Liver (tissue), 8 donors: ENCODE measurements at regions not wholly inside any gene's neighbourhood (a gene's known extent, or its start where the extent isn't known, plus 50 kb on each side); places are given as distances from the start of the nearest gene placed in this dataset.

Experiments used
- DNase-seq: peaks from one replicate; pipeline ENCODE4 v3.0.0-alpha.2; 2017; ENCODE audit warnings: low spot score
- H3K27ac ChIP-seq, 2 donors: one replicate each; pipeline ENCODE4 v1.7.0; 2013; ENCODE audit warnings: inconsistent platforms in 2 of 2, low read length in 2 of 2, control low read depth in 1 of 2, low read depth in 1 of 2, mild to moderate bottlenecking in 1 of 2
- H3K27me3 ChIP-seq, 4 donors: one replicate each; pipeline versions ENCODE4 v1.6.1 to v1.7.0; 2013; ENCODE audit warnings: low read length in 3 of 4, inconsistent platforms in 1 of 4, mild to moderate bottlenecking in 1 of 4, moderate library complexity in 1 of 4; ENCODE audit not compliant: control insufficient read depth in 4 of 4, insufficient read depth in 4 of 4
- H3K36me3 ChIP-seq, 4 donors: one replicate each; pipeline versions ENCODE4 v1.6.1 to v1.7.0; 2013; ENCODE audit warnings: low read length in 3 of 4, mild to moderate bottlenecking in 3 of 4, low read depth in 1 of 4, moderate library complexity in 1 of 4; ENCODE audit not compliant: control insufficient read depth in 4 of 4, insufficient read depth in 3 of 4
- H3K4me1 ChIP-seq, 4 donors: one replicate each; pipeline versions ENCODE4 v1.6.1 to v1.7.0; 2013; ENCODE audit warnings: low read length in 3 of 4, mild to moderate bottlenecking in 3 of 4, moderate library complexity in 1 of 4; ENCODE audit not compliant: control insufficient read depth in 4 of 4, insufficient read depth in 4 of 4
- H3K4me3 ChIP-seq, 3 donors: one replicate each; pipeline versions ENCODE4 v1.6.1 to v1.7.0; 2013; ENCODE audit warnings: low read length in 3 of 3, control low read depth in 1 of 3, low read depth in 1 of 3, mild to moderate bottlenecking in 1 of 3
- H3K9ac ChIP-seq, 2 donors: one replicate each; pipeline ENCODE4 v1.7.0; 2013; ENCODE audit warnings: low read length in 2 of 2, mild to moderate bottlenecking in 2 of 2, moderate library complexity in 2 of 2, control low read depth in 1 of 2, low read depth in 1 of 2
- H3K9me3 ChIP-seq, 4 donors: one replicate each; pipeline versions ENCODE4 v1.6.1 to v1.7.0; 2013; ENCODE audit warnings: low read length in 3 of 4; ENCODE audit not compliant: control insufficient read depth in 4 of 4
- ATF3 ChIP-seq: IDR thresholded peaks from 2 replicates; pipeline ENCODE4 v1.6.1; 2016; ENCODE audit warnings: antibody characterized with exemption
- CTCF ChIP-seq: fragments of 150-350 bp; IDR thresholded peaks from 2 replicates; pipeline ENCODE4 v1.5.1; 2017; ENCODE audit warnings: improper control_type of control experiment, low read depth, low read length; ENCODE audit not compliant: missing input control
- FOXA2 ChIP-seq: IDR thresholded peaks from 2 replicates; pipeline ENCODE4 v1.6.1; 2016; ENCODE audit warnings: antibody characterized with exemption
- GABPA ChIP-seq, 2 donors: IDR thresholded peaks in 1 of 2; conservative IDR thresholded peaks in 1 of 2; 2 replicates each; pipeline ENCODE4 v1.6.1; 2016; ENCODE audit warnings: antibody characterized with exemption in 2 of 2, mild to moderate bottlenecking in 1 of 2, moderate library complexity in 1 of 2
- HNF4A ChIP-seq, 2 donors: conservative IDR thresholded peaks; 2 replicates each; pipeline ENCODE4 v1.6.1; 2016; ENCODE audit warnings: antibody characterized with exemption in 2 of 2, mild to moderate bottlenecking in 2 of 2
- HNF4G ChIP-seq: IDR thresholded peaks from 2 replicates; pipeline ENCODE4 v1.6.1; 2016; ENCODE audit warnings: antibody characterized with exemption
- JUND ChIP-seq, 2 donors: IDR thresholded peaks; 2 replicates each; pipeline ENCODE4 v1.6.1; 2016; ENCODE audit warnings: antibody characterized with exemption in 2 of 2
- NR2F2 ChIP-seq: IDR thresholded peaks from 2 replicates; pipeline ENCODE4 v1.6.1; 2016; ENCODE audit warnings: antibody characterized with exemption
- RAD21 ChIP-seq, 2 donors: IDR thresholded peaks; 2 replicates each; pipeline ENCODE4 v1.6.1; 2016; ENCODE audit warnings: antibody characterized with exemption in 2 of 2, mild to moderate bottlenecking in 2 of 2
- RXRA ChIP-seq, 2 donors: IDR thresholded peaks; 2 replicates each; pipeline ENCODE4 v1.6.1; 2017 to 2018; ENCODE audit warnings: antibody characterized with exemption in 2 of 2, mild to moderate bottlenecking in 1 of 2
- SP1 ChIP-seq: IDR thresholded peaks from 2 replicates; pipeline ENCODE4 v1.6.1; 2018; ENCODE audit warnings: antibody characterized with exemption, mild to moderate bottlenecking
- WGBS: extraction: QIAGEN DNeasy Blood & Tissue Kit; methylation state at CpG from one replicate; pipeline ENCODE4 v1.1.7; 2013; 5-methylcytosine and 5-hydroxymethylcytosine counted together
- TF ChIP-seq, protein P1 (sequence below): IDR thresholded peaks from 2 replicates; pipeline ENCODE4 v1.6.1; 2016; ENCODE audit warnings: antibody characterized with exemption
- TF ChIP-seq, protein P2 (sequence below): IDR thresholded peaks from 2 replicates; pipeline ENCODE4 v1.6.1; 2016; ENCODE audit warnings: antibody characterized with exemption
- donor health status: healthy.
- donor health status: healthy.
- donor health status: healthy.
- donor health status: healthy.
- donor health status: healthy.

- TF ChIP-seq CTCF (no peak), GABPA (IDR thresholded peaks at IDR 0.05 in 1 of 2, conservative IDR thresholded peaks at IDR 0.05 in 1 of 2) (no peak)
- TF ChIP-seq, protein P1, sequence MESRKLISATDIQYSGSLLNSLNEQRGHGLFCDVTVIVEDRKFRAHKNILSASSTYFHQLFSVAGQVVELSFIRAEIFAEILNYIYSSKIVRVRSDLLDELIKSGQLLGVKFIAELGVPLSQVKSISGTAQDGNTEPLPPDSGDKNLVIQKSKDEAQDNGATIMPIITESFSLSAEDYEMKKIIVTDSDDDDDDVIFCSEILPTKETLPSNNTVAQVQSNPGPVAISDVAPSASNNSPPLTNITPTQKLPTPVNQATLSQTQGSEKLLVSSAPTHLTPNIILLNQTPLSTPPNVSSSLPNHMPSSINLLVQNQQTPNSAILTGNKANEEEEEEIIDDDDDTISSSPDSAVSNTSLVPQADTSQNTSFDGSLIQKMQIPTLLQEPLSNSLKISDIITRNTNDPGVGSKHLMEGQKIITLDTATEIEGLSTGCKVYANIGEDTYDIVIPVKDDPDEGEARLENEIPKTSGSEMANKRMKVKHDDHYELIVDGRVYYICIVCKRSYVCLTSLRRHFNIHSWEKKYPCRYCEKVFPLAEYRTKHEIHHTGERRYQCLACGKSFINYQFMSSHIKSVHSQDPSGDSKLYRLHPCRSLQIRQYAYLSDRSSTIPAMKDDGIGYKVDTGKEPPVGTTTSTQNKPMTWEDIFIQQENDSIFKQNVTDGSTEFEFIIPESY = no peak
- TF ChIP-seq, protein P2, sequence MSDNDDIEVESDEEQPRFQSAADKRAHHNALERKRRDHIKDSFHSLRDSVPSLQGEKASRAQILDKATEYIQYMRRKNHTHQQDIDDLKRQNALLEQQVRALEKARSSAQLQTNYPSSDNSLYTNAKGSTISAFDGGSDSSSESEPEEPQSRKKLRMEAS = no peak
Observed at GRCh38 chr5:112025757-112026156, 268.8 kb upstream of the NREP start (continued).

DNA sequence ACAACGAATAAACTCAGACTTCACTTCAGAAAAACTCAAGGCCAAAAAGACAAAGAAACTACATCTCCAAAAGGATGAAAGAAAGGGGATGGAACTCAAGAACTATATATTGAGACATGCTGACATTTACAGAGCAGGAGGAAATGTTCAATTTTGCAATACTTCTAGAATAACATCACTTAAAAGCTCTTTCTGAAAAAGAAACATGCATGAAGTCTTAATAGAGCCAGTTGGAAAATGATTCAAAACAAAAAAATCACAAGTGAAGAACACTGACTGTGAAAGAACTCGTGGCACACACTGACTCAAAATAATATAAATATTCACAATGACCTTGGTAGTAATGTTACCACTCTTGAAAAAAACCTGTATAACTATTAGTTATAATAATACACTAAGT, 267.8 kb upstream of the NREP start:
- Histone ChIP-seq H3K27me3 (no peaks in the 10 kb centered on the region), H3K9ac (no peak overlapping the region), H3K27ac (no peak overlapping the region), H3K36me3 (no peaks in the 10 kb centered on the region), H3K9me3 (no peaks in the 10 kb centered on the region), H3K4me3 (no peak overlapping the region), H3K4me1 (no peaks in the 10 kb centered on the region)
- no peak for TF ChIP-seq HNF4G
- TF ChIP-seq ATF3 = no peak
- no peak for TF ChIP-seq JUND (IDR thresholded peaks at IDR 0.05)
- TF ChIP-seq HNF4A (conservative IDR thresholded peaks at IDR 0.05) = no peak
- no peak for TF ChIP-seq NR2F2
- 81% methylated on average over 2 of the region's 2 CpGs for WGBS
- DNase-seq = no peak

GRCh38 chr5:112024221-112024620, 267.2 kb upstream of the NREP start:
- no peak for DNase-seq
- TF ChIP-seq RAD21 (IDR thresholded peaks at IDR 0.05) = no peak
- TF ChIP-seq GABPA (IDR thresholded peaks at IDR 0.05 in 1 of 2, conservative IDR thresholded peaks at IDR 0.05 in 1 of 2) = no peak
- TF ChIP-seq FOXA2 = no peak
- TF ChIP-seq NR2F2 = no peak
- TF ChIP-seq, protein P2 = no peak
- TF ChIP-seq HNF4G = no peak
- no peak for TF ChIP-seq ATF3
- TF ChIP-seq JUND (IDR thresholded peaks at IDR 0.05) = no peak
- TF ChIP-seq SP1 = no peak
- no peak for TF ChIP-seq CTCF
- TF ChIP-seq, protein P1 = no peak
- TF ChIP-seq RXRA (IDR thresholded peaks at IDR 0.05) = no peak

More at GRCh38 chr5:112024221-112024620, 267.2 kb upstream of the NREP start:
- Histone ChIP-seq H3K27me3 (no peaks in the 10 kb centered on the region), H3K9me3 (no peaks in the 10 kb centered on the region), H3K4me1 (no peaks in the 10 kb centered on the region), H3K36me3 (no peaks in the 10 kb centered on the region), H3K27ac (no peak overlapping the region), H3K4me3 (no peak overlapping the region), H3K9ac (no peak overlapping the region)
- WGBS = 81% methylated on average over 3 of the region's 3 CpGs
